ENCODE measurements at regions not wholly inside any gene's neighbourhood (a gene's known extent, or its start where the extent isn't known, plus 50 kb on each side); places are given as distances from the start of the nearest gene placed in this dataset.

DNA sequence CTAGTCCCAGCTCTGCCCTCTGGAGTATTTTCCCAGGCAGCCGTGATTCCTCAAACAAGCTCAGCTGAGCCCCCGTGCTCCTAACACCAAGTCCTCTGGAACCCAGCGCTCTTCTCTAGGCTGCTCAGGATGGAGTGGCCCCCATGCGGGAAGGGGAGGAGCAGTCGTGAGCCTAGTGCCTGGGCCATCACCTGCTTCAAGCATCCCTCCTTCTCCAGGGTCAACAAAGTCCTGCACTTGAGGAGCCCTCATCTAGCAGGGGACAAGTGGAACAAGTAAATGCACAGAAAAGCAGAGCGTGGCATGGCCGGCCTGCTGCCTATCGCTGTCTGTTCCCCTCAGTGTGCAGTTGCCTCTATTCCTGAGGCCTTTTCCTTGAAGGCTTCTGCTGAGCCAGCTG lies 168.6 kb downstream of the INHBB start:
- TF ChIP-seq, protein P1, sequence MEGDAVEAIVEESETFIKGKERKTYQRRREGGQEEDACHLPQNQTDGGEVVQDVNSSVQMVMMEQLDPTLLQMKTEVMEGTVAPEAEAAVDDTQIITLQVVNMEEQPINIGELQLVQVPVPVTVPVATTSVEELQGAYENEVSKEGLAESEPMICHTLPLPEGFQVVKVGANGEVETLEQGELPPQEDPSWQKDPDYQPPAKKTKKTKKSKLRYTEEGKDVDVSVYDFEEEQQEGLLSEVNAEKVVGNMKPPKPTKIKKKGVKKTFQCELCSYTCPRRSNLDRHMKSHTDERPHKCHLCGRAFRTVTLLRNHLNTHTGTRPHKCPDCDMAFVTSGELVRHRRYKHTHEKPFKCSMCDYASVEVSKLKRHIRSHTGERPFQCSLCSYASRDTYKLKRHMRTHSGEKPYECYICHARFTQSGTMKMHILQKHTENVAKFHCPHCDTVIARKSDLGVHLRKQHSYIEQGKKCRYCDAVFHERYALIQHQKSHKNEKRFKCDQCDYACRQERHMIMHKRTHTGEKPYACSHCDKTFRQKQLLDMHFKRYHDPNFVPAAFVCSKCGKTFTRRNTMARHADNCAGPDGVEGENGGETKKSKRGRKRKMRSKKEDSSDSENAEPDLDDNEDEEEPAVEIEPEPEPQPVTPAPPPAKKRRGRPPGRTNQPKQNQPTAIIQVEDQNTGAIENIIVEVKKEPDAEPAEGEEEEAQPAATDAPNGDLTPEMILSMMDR (IDR thresholded peaks at IDR 0.05; ENCODE audit: borderline replicate concordance, extremely low read depth, low read length, poor library complexity, severe bottlenecking), result no peak
- TF ChIP-seq EZH2 (IDR thresholded peaks at IDR 0.05; ENCODE audit: borderline replicate concordance, low read depth, low read length, severe bottlenecking), result no peak
